BLaER1 treated with 17β-estradiol and CSF1 and Interleukin-3, amounts not matched to agents 10 nM and 100 nM (cell line): ENCODE measurements at regions not wholly inside any gene's neighbourhood (a gene's known extent, or its start where the extent isn't known, plus 50 kb on each side); places are given as distances from the start of the nearest gene placed in this dataset.
A peak's percentile ranks its signal among the peaks of the same experiment; 100 is the strongest.
"Not testable (repeated sequence)": the region's sequence is repeated elsewhere in the genome, so short reads cannot be mapped to it uniquely, and the experiment has no call there.

Experiments used
- H3K27ac ChIP-seq, 11 experiments: shearing (Covaris generic); formaldehyde crosslinking; 2 replicates each; pipeline ENCODE4 v1.8.1; 2022
- H3K27me3 ChIP-seq, 11 experiments: shearing (Covaris generic); formaldehyde crosslinking; 2 replicates each; pipeline ENCODE4 v1.8.1; 2022
- H3K36me3 ChIP-seq, 11 experiments: shearing (Covaris generic); formaldehyde crosslinking; 2 replicates each; pipeline ENCODE4 v1.8.1; 2022
- H3K4me1 ChIP-seq, 10 experiments: shearing (Covaris generic); formaldehyde crosslinking; 2 replicates each; pipeline ENCODE4 v1.8.1; 2022
- H3K4me2 ChIP-seq, 11 experiments: shearing (Covaris generic); formaldehyde crosslinking; 2 replicates each; pipeline ENCODE4 v1.8.1; 2022
- H3K4me3 ChIP-seq, 10 experiments: shearing (Covaris generic); formaldehyde crosslinking; 2 replicates each; pipeline ENCODE4 v1.8.1; 2022
- H3K9ac ChIP-seq, 11 experiments: shearing (Covaris generic); formaldehyde crosslinking; 2 replicates each; pipeline ENCODE4 v1.8.1; 2022
- H3K9me3 ChIP-seq, 11 experiments: shearing (Covaris generic); formaldehyde crosslinking; replicated peaks in 1 of 11; 2 replicates each; pipeline ENCODE4 v1.8.1; 2022
- H4K20me1 ChIP-seq, 11 experiments: shearing (Covaris generic); formaldehyde crosslinking; 2 replicates each; pipeline ENCODE4 v1.8.1; 2022

DNA sequence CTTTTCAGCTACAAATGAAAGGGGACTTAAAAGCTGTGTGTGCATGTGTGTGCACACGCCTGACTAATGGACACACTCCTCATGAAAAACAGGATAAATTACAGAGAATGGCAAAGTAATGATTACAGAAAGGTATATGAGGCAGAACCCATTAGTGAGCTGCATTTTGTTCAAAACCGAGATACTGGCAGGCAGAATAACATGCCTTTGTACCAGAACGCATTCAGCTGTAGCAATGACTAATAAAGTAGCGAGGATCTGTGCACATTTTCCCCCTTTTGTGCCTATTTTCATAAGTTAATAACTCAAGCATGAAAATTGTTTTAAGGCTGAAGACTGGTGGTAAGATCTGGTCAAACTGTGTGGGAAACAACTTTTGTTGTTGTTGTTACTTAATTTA is 165.7 kb upstream of the PLGLB2 start:
- not testable (repeated sequence) for H4K20me1 ChIP-seq, H3K9ac ChIP-seq, H3K4me3 ChIP-seq, H3K4me1 ChIP-seq, H3K27ac ChIP-seq, H3K4me2 ChIP-seq, H3K9me3 ChIP-seq, H3K36me3 ChIP-seq, H3K27me3 ChIP-seq

GRCh38 chr2:87582579-87582978 is 165.3 kb upstream of the PLGLB2 start:
- not testable (repeated sequence) for H3K4me2 ChIP-seq, H3K27me3 ChIP-seq, H4K20me1 ChIP-seq, H3K9ac ChIP-seq, H3K4me3 ChIP-seq, H3K4me1 ChIP-seq, H3K9me3 ChIP-seq, H3K27ac ChIP-seq, H3K36me3 ChIP-seq

DNA sequence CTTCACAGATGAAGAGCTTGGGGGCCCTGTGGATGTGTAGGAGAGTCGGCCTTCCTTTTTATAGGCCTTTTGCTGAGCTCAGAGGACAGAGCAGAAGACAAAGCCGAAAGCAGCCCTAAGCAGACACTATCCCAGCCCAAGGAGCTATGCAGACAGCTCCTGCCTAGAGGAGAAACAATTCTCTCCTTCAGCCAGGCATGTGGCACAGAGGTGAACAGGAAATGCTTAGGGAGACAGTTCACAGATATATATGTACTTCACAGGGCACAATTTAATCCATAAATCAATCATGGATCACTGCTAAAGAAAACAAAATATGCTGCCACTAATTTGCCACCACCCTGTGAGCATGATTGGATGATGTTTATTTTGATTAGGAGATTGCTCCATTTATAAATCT is 164.5 kb upstream of the PLGLB2 start:
- not testable (repeated sequence) for H3K9me3 ChIP-seq, H4K20me1 ChIP-seq, H3K36me3 ChIP-seq, H3K9ac ChIP-seq, H3K27ac ChIP-seq, H3K4me1 ChIP-seq, H3K4me3 ChIP-seq, H3K27me3 ChIP-seq, H3K4me2 ChIP-seq

DNA sequence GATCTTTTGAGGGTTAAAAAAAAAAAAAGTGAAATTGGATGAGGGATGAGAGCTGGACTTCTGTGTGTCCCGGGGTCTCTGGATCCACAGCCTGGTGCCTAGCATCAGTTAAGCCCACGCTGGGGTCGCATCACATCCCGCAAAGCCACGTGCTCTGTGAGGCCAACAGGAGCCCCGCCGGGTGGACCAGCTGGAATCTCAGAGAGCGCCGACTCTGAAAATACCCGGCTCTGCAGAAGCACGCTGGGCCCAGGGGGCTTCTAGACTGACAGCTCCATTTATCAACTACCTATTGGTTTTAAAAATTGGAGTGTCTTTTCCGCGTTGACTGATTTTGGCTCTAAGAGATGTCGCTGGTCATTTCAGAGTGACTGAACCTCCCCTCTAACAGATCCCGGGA is 164.1 kb upstream of the PLGLB2 start:
- not testable (repeated sequence) for H3K9me3 ChIP-seq, H3K4me1 ChIP-seq, H3K9ac ChIP-seq, H3K4me2 ChIP-seq, H3K27me3 ChIP-seq, H3K27ac ChIP-seq, H4K20me1 ChIP-seq, H3K4me3 ChIP-seq, H3K36me3 ChIP-seq

GRCh38 chr2:87584268-87584906 is 163.5 kb upstream of the PLGLB2 start:
- not testable (repeated sequence) for H4K20me1 ChIP-seq, H3K27me3 ChIP-seq, H3K36me3 ChIP-seq, H3K4me3 ChIP-seq, H3K9me3 ChIP-seq, H3K4me1 ChIP-seq, H3K9ac ChIP-seq, H3K4me2 ChIP-seq, H3K27ac ChIP-seq

GRCh38 chr2:87587934-87588333 is 160.0 kb upstream of the PLGLB2 start:
- not testable (repeated sequence) for H3K36me3 ChIP-seq, H3K9ac ChIP-seq, H3K27ac ChIP-seq, H3K4me3 ChIP-seq, H3K4me2 ChIP-seq, H4K20me1 ChIP-seq, H3K4me1 ChIP-seq, H3K27me3 ChIP-seq
- peaks cover 13 to 20% (median 14%) of the 10 kb centered on the region in 11 experiments for H3K9me3 ChIP-seq

DNA sequence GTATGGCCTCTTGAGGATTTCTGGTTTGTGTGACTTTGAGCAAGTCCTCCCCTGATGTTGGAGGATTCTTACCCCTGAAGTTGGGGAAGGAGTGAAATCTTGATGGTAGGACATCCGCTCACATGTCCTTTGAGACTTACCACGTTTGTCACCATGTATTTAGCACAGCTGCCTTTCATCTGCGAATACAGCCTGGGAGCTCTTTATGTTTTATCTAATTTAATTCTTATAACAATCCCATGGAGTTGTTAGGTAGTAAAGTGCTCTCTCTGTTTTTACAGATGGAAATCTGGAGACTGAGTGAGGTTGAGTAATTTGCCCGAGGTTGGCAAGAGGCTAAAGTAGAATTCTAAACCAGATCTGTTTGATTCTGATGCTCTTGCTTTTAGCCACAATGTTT is 154.9 kb upstream of the PLGLB2 start:
- not testable (repeated sequence) for H4K20me1 ChIP-seq, H3K4me1 ChIP-seq, H3K4me2 ChIP-seq, H3K27me3 ChIP-seq, H3K36me3 ChIP-seq, H3K27ac ChIP-seq, H3K4me3 ChIP-seq, H3K9ac ChIP-seq
- H3K9me3 ChIP-seq = peaks cover 9 to 16% (median 14%) of the 10 kb centered on the region in 11 experiments

- not testable (repeated sequence) for H3K4me1 ChIP-seq, H3K27ac ChIP-seq, H4K20me1 ChIP-seq, H3K27me3 ChIP-seq, H3K4me2 ChIP-seq, H3K36me3 ChIP-seq, H3K4me3 ChIP-seq, H3K9ac ChIP-seq
- peaks cover 9 to 16% (median 14%) of the 10 kb centered on the region in 11 experiments for H3K9me3 ChIP-seq
Observed at GRCh38 chr2:87593784-87594610, 153.9 kb upstream of the PLGLB2 start.

GRCh38 chr2:87594611-87594992 is 153.3 kb upstream of the PLGLB2 start:
- Histone ChIP-seq H3K9me3 (peaks cover 9 to 16% (median 14%) of the 10 kb centered on the region in 11 experiments), H3K4me2 (peak overlapping the region in 3 of 11 experiments; percentile 18 to 36 (median 27); a peak in 1 of 22 replicates)
- H3K4me3 ChIP-seq, H3K27me3 ChIP-seq, H3K36me3 ChIP-seq, H3K9ac ChIP-seq, H4K20me1 ChIP-seq, H3K4me1 ChIP-seq, H3K27ac ChIP-seq: not testable (repeated sequence)

DNA sequence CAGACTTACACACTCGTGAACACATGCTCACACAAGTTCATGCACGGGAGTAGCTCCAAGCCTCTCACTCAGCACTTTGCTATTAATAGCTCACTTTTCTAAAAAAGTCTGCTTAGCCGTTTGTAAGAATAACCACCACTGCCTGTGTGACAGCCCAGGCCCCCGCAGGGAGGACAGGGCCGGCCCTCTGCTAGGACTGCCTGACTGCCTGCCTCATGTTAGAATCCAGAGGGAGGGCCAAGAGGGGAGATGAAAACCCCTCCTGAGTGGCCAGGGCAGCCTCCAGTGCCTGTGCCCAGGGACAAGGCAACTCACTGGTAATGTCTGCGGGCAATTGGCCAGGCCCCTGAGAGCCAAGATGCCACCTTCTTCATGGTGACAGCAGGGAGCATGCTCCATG is 152.9 kb upstream of the PLGLB2 start:
- not testable (repeated sequence) for H3K27ac ChIP-seq, H3K27me3 ChIP-seq, H3K4me1 ChIP-seq, H4K20me1 ChIP-seq, H3K4me3 ChIP-seq, H3K36me3 ChIP-seq, H3K9ac ChIP-seq
- Histone ChIP-seq H3K4me2 (peak overlapping the region in 3 of 11 experiments; percentile 27 to 36 (median 36); a peak in 2 of 22 replicates), H3K9me3 (peaks cover 9 to 16% (median 14%) of the 10 kb centered on the region in 11 experiments)

DNA sequence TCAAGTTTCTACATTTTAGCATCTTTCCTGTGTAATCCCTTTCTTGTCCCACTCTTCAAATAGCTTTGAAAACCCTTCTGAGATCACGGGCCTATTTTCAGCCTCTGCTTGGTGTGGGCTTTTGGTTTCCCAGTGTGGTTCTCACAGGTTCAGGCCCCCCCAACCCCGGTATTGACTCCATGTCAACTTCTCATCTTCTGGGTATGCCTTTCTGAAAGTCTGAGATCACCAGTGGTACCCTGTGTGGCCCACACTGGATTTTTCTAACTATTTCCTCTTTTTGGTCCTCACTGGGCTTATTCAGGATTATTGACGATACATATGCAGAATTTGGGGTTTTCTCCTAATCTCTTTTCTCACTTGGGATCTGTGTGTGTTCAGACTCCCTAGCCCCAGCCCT is 146.9 kb upstream of the PLGLB2 start:
- not testable (repeated sequence) for H3K4me1 ChIP-seq, H3K4me2 ChIP-seq, H3K27ac ChIP-seq, H3K36me3 ChIP-seq, H3K9ac ChIP-seq, H3K4me3 ChIP-seq, H3K9me3 ChIP-seq, H3K27me3 ChIP-seq, H4K20me1 ChIP-seq

DNA sequence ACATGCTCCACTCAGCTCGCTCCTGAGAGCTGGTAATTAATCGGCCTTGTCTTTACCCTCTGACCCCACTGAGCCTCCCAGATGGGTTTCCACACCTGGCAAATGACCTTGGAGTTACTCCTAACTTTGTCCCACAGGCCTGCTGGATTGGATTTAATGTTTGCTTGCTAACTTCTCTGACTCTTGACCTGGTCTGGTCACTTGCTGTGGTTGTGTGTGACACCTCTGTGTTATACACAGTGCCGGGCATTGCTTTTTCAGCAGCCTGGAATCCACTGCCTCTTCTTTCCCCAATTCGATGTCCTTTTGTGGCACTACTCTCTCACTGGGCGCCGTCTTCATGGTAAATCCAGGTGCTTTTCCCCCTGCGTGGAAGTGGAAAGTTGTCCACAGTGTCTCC is 145.8 kb upstream of the PLGLB2 start:
- H3K27ac ChIP-seq, H3K27me3 ChIP-seq, H3K4me2 ChIP-seq, H3K9me3 ChIP-seq, H3K9ac ChIP-seq, H3K4me1 ChIP-seq, H3K36me3 ChIP-seq, H3K4me3 ChIP-seq, H4K20me1 ChIP-seq: not testable (repeated sequence)

DNA sequence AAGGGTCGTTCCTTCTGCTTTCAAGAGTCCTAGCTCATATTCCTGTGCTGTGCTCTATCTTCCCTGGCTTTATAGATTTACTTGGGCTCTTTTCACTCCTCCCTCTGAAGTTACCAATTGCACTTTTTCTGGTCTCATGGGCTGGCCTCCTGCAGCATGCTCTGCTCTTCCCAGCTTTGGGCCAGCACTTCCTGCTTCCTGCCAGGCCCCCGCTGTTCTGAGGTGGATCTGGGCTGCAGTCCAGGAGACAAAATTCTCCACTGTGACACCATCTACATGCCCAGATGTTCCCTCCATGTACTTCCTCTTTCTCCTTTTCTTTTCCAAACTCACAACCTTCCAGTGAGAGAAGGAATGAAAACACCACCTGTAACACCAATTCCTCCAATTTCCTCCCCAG is 145.2 kb upstream of the PLGLB2 start:
- not testable (repeated sequence) for H3K27ac ChIP-seq, H4K20me1 ChIP-seq, H3K4me3 ChIP-seq, H3K9ac ChIP-seq, H3K27me3 ChIP-seq, H3K36me3 ChIP-seq, H3K4me1 ChIP-seq, H3K9me3 ChIP-seq, H3K4me2 ChIP-seq

GRCh38 chr2:87603418-87604278 is 144.2 kb upstream of the PLGLB2 start:
- H3K27ac ChIP-seq, H3K27me3 ChIP-seq, H3K4me3 ChIP-seq, H3K9me3 ChIP-seq, H3K4me2 ChIP-seq, H3K36me3 ChIP-seq, H3K9ac ChIP-seq, H3K4me1 ChIP-seq, H4K20me1 ChIP-seq: not testable (repeated sequence)
